ENCODE measurements at regions not wholly inside any gene's neighbourhood (a gene's known extent, or its start where the extent isn't known, plus 50 kb on each side); places are given as distances from the start of the nearest gene placed in this dataset.

DNA sequence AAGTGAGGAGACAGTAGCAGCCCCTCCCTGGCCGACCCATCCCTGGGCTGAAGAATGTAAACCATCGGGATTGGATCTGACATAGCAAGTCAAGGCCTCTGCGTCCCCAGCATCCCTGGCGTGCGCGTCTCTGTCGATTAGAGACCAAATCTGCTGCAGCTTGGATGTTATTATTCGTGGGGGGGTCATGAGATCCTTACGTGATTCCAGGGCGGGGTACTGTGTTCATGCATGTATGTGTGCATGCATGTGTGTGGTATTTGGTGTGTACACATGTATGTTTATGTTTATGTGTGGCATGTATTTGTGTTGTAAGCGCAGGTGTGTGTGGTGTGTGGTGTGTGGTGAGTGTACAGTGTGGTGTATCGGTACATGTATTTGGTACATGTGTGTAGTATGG is 741.8 kb upstream of the SALL3 start (continued):
- TF ChIP-seq, protein P1, sequence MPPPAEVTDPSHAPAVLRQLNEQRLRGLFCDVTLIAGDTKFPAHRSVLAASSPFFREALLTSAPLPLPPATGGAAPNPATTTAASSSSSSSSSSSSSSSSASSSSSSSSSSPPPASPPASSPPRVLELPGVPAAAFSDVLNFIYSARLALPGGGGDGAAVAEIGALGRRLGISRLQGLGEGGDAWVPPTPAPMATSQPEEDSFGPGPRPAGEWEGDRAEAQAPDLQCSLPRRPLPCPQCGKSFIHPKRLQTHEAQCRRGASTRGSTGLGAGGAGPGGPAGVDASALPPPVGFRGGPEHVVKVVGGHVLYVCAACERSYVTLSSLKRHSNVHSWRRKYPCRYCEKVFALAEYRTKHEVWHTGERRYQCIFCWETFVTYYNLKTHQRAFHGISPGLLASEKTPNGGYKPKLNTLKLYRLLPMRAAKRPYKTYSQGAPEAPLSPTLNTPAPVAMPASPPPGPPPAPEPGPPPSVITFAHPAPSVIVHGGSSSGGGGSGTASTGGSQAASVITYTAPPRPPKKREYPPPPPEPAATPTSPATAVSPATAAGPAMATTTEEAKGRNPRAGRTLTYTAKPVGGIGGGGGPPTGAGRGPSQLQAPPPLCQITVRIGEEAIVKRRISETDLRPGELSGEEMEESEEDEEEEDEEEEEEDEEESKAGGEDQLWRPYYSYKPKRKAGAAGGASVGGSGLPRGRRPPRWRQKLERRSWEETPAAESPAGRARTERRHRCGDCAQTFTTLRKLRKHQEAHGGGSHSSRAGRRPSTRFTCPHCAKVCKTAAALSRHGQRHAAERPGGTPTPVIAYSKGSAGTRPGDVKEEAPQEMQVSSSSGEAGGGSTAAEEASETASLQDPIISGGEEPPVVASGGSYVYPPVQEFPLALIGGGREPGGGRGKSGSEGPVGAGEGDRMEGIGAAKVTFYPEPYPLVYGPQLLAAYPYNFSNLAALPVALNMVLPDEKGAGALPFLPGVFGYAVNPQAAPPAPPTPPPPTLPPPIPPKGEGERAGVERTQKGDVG (CRISPR knock-in tag; IDR thresholded peaks at IDR 0.05; ENCODE audit: borderline replicate concordance) = no peak
- TF ChIP-seq NFIB (CRISPR knock-in tag; IDR thresholded peaks at IDR 0.05; ENCODE audit: borderline replicate concordance) (no peak), ZNF343 (CRISPR knock-in tag; IDR thresholded peaks at IDR 0.05) (no peak), MEF2D (CRISPR knock-in tag; IDR thresholded peaks at IDR 0.05) (no peak), NFE2 (CRISPR knock-in tag; IDR thresholded peaks at IDR 0.05) (no peak)
- TF ChIP-seq, protein P2, sequence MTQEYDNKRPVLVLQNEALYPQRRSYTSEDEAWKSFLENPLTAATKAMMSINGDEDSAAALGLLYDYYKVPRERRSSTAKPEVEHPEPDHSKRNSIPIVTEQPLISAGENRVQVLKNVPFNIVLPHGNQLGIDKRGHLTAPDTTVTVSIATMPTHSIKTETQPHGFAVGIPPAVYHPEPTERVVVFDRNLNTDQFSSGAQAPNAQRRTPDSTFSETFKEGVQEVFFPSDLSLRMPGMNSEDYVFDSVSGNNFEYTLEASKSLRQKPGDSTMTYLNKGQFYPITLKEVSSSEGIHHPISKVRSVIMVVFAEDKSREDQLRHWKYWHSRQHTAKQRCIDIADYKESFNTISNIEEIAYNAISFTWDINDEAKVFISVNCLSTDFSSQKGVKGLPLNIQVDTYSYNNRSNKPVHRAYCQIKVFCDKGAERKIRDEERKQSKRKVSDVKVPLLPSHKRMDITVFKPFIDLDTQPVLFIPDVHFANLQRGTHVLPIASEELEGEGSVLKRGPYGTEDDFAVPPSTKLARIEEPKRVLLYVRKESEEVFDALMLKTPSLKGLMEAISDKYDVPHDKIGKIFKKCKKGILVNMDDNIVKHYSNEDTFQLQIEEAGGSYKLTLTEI (CRISPR knock-in tag; conservative IDR thresholded peaks at IDR 0.05) = no peak
- TF ChIP-seq, protein P3, sequence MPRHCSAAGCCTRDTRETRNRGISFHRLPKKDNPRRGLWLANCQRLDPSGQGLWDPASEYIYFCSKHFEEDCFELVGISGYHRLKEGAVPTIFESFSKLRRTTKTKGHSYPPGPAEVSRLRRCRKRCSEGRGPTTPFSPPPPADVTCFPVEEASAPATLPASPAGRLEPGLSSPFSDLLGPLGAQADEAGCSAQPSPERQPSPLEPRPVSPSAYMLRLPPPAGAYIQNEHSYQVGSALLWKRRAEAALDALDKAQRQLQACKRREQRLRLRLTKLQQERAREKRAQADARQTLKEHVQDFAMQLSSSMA (CRISPR knock-in tag; IDR thresholded peaks at IDR 0.05) = no peak
- TF ChIP-seq, protein P4, sequence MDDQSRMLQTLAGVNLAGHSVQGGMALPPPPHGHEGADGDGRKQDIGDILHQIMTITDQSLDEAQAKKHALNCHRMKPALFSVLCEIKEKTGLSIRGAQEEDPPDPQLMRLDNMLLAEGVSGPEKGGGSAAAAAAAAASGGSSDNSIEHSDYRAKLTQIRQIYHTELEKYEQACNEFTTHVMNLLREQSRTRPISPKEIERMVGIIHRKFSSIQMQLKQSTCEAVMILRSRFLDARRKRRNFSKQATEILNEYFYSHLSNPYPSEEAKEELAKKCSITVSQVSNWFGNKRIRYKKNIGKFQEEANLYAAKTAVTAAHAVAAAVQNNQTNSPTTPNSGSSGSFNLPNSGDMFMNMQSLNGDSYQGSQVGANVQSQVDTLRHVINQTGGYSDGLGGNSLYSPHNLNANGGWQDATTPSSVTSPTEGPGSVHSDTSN (CRISPR knock-in tag; IDR thresholded peaks at IDR 0.05; ENCODE audit: borderline replicate concordance) = no peak

All from HepG2 (cell line).